Suppressor macrophage treated with lipopolysaccharide for 4 hours (primary cell): ENCODE measurements at regions not wholly inside any gene's neighbourhood (a gene's known extent, or its start where the extent isn't known, plus 50 kb on each side); places are given as distances from the start of the nearest gene placed in this dataset.
A peak's percentile ranks its signal among the peaks of the same experiment; 100 is the strongest.
"Not testable (repeated sequence)": the region's sequence is repeated elsewhere in the genome, so short reads cannot be mapped to it uniquely, and the experiment has no call there.

Experiments
- DNase-seq: peaks from one replicate; pipeline ENCODE4 v3.0.0-alpha.2; 2020

GRCh38 chr1:219070395-219070794, 103.3 kb upstream of the LYPLAL1 start:
- DNase-seq = not testable (repeated sequence)

- DNase-seq = no peak
Observed at GRCh38 chr1:219071209-219071608, 102.5 kb upstream of the LYPLAL1 start.

DNA sequence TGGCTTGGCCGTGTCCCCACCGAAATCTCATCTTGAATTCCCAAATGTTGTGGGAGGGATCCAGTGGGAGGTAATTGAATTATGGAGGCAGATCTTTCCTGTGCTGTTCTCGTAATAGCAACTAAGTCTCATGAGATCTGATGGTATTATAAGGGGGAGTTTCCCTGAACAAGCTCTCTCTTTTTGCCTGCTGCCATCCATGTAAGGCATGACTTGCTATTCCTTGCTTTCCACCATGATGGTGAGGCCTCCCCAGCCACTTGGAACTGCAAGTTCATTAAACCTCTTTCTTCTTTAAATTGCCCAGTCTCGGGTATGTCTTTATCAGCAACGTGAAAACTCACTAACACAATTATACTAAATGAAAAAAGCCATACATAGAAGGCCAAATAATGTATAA, 101.3 kb upstream of the LYPLAL1 start:
- DNase-seq = no peak

GRCh38 chr1:219074084-219074728, 99.5 kb upstream of the LYPLAL1 start:
- no peak for DNase-seq

- no peak for DNase-seq
Observed at GRCh38 chr1:219075121-219075879, 98.4 kb upstream of the LYPLAL1 start.

DNA sequence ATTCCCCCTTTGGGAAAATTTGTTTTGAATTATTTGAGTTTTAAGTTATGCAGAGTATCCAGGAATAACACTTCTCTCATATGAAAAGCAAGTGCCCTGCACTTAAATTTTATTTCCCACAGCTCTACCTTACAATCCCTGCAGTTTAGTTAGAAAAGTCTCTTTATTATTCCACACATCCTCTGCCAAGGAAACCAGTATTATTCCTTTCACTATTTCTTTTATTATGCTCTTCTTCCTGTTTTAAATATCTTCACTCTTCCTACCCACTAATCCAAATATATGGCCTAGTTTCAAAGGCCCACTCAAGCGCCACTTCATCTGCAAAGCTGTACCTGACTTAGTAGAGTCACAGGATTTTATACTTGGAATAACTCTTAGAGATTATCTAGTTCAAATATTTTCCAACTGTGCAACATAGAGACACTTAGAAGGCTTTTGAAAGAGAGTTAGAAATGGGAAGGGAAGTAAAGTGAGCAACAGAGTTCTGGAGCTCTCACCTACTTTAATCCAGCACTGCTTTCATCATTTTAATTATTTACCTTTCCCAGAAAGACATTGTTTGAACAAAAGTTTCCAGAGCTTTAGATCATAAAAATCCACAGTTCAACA, 97.2 kb upstream of the LYPLAL1 start:
- DNase-seq = no peak

DNA sequence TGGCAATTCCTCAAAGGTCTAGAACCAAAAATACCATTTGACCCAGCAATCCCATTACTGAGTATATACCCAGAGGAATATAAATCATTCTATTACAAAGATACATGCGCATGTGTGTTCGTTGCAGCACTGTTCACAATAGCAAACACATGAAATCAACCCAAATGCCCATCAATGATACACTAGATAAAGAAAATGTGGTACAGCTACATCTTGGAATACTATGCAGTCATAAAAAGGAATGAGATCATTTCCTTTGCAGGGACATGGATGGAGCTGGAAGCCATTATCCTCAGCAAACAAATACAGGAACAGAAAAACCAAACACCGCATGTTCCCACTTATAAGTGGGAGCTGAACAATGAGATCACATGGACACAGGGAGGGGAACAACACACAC, 95.9 kb upstream of the LYPLAL1 start:
- not testable (repeated sequence) for DNase-seq

DNA sequence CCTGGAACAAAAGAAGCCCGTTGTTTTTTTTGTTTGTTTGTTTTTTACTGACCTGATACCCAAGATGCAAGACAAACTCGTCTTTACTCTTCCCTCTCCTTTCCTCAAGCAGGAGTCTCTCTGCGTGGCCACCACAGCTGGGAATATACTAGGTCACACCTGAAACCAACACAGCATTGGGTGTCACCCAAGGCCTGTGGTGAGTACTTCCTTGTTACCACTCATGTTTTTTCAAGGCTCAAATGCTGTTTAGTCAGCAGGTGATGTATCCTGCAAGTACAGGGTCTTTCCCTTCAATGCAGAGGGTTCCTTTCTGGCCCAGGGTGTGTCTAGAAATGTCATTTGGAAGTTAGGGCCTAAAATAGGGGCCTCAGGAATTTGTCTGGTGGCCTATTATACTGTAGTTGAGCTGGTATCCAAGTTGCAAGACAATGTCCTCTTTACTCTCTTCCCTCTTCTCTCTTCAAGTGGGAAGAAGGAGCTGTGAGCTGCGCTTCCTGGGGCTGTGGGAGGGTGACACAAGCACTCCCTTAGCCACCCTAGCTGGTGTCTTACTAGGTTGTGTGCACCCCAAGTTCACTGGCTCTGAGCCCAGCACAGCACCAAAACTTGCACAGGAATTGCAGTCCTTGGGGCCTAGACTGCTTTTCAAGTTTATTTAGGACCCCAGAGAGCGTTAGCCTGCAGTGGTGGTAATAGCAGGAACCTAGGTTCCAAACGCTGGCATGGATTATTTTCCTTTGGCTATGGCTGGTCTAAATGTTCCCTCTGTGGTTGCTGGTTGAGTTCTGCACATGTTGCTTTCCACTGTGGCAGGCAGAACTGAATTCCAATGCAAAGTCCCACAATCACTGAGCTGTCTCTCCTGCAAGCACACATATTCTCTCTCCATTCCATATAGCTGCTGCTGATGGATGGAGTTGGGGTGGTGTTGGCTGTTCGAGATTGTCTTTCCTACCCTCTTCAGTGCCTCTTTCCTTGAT, 91.4 kb upstream of the LYPLAL1 start:
- peak; percentile 12 for DNase-seq

DNA sequence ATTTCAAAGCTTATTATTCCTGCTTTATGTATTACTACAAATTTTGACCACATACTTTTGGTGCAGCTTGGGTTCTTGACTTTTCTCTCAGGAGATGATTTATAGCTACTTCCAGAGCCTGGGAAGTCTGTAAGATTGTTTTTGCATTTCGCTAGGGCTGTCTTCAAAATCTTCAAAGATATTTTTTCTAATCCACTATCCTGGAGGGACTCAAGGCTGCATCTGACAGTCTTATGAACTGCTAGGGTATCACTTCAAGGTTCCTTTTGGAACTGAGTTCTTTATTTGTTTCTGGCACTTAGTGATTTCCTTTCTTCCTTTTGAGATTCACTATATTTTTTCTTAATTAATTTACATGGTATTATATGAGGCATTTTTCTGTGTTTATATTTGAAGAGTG, 90.0 kb upstream of the LYPLAL1 start:
- no peak for DNase-seq

DNA sequence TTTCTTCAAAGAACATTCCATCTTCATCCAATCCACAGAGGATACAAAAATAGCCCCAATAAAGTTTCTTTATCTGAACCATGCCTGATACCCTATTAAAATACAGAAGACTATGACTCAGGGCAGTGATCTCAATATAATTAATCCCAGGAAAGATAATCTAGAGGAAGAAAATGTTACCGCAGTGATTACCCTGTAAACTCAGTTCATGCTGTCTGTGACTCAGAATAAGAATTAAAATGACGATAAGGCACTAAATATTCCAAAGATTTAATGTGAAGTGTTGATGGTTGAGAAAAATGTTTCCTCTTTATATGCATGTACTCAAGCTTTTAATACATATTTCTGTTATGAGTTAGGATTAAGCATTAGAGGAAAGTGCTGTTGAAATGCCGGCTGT, 88.6 kb upstream of the LYPLAL1 start:
- no peak for DNase-seq

DNA sequence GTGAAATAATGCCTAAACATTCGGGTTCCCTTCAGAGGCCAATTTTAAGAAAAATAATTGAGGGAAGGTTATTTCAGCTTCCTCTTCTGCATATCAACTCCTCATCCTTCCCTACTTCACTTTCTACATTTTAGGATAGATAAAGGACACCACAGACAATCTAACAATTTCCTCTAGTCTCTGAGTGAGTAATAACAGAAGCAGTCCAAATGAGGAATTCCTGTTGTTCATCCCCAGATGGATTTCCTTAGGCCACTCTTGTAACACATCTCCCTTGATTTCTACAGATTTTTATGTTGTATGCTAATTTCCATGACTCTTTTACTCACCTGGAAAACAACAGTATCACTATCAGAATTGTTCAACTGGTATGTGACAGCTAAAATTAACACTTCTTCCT, 87.7 kb upstream of the LYPLAL1 start:
- peak; percentile 37 for DNase-seq

- peak; percentile 19 for DNase-seq
Observed at GRCh38 chr1:219086956-219087469, 86.7 kb upstream of the LYPLAL1 start.

DNA sequence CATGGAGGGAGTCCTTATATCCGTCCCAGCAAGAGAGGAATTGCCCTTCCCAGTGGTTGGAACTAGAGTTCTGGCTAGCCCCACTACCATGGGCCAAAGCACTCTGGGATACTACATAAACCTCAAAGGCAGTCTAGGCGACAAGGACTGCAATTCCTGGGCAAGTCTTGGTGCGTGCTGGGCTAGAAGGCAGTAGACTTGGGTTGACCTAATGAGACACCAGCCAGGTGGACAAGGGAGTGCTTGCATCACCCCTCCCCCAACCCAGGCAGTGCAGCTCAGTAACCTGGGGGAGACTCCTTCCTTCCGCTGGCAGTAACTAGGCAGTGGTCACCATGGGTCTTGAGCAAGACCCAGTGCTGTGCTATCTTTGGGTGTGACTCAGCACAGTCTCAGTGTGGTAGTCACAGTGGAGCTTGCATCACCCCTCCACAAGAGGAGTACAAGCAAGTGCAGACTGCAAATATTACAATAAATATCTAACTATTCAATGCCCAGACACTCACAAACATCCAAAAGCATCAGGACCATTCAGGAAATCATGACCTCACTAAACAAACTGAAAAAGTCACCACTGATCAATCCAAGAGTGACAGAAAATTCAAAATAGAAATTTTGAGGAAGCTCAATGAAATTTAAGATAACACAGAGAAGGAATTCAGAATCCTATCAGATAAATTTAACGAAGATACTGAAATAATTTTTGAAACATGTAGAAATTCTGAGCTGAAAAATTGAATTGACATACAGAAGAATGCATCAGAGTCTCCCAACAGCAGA, 84.7 kb upstream of the LYPLAL1 start:
- peak; percentile 90 for DNase-seq

DNA sequence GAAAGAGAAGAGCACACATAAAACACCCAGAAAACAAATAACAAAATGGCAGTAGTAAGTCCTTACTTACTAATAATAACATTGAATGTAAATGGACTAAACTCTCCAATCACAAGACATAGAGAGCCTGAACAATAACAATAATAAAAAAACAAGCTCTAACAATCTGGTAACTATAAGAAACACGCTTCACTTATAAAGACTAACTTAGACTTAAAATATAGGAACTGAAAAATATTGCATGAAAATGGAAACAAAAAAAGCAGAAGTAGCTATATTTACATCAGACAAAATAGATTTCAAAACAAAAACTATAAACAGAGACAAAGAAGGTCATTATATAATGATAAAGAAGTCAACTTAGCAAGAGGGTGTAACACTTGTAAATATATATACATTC, 83.1 kb upstream of the LYPLAL1 start:
- DNase-seq = peak; percentile 63

GRCh38 chr1:219092206-219092605, 81.5 kb upstream of the LYPLAL1 start:
- no peak for DNase-seq

GRCh38 chr1:219099307-219099706, 74.4 kb upstream of the LYPLAL1 start:
- no peak for DNase-seq

GRCh38 chr1:219100059-219100458, 73.6 kb upstream of the LYPLAL1 start:
- no peak for DNase-seq

DNA sequence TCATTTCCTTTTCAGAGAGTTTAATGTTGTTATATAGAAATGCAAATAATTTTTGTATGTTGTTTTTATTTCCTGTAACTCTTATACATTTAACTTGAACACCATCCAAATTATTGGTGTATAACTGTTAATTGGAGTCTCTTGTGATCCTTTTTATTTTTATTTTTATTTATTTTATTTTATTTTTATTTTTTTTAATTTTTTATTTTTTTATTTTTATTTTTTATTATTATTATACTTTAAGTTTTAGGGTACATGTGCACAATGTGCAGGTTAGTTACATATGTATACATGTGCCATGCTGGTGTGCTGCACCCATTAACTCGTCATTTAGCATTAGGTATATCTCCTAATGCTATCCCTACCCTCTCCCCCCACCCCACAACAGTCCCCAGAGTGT, 71.2 kb upstream of the LYPLAL1 start:
- not testable (repeated sequence) for DNase-seq

DNA sequence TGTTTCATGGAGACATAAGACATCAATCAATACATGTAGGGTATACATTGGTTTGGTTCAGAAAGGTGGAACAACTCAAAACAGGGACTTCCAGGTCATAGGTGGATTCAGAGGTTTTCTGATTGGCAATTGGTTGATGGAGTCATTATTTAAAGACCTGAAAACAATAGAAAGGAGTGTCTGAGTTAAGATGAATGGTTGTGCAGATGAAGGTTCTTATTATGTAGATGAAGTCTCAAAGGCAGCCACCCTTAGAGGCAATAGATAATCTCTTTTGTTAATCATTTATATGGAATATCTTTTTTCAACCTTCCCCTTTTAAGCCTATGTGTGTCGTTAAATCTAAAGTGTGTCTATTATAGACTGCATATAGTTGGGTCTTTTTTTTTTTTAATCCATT, 67.8 kb upstream of the LYPLAL1 start:
- DNase-seq = no peak

GRCh38 chr1:219109424-219110018, 64.2 kb upstream of the LYPLAL1 start:
- DNase-seq = no peak

DNA sequence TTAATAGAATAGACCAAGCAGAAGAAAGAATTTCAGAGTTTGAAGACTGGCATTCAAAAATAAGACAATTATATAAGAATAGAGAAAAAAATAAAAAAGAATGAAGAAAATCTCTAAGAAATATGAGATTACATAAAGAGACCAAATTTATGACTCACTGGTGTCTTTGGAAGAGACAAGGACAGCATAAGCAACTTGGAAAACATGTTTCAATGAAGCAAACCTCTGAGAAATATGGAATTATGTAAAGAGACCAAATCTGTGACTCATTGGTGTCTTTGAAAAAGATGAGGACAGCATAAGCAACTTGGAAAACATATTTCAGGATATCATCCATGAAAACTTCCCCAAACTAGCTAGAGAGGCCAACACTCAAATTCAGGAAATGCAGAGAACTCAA, 60.4 kb upstream of the LYPLAL1 start:
- DNase-seq = no peak

DNA sequence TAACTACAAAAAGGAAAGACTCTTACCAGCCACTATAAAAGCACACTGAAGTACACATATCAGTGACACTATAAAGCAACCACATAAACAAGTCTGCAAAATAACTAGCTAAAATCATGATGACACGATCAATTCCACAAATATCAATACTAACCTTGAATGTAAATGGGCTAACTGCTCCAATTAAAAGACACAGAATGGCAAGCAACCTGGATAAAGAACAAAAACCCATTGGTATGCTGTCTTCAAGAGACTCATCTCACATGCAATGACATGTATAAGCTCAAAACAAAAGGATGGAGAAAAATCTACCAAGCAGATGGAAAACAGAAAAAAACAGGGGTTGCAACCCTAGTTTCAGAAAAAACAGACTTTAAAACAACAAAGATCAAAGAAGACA, 59.7 kb upstream of the LYPLAL1 start:
- no peak for DNase-seq
